GM23338 (cell line): ENCODE measurements at regions not wholly inside any gene's neighbourhood (a gene's known extent, or its start where the extent isn't known, plus 50 kb on each side); places are given as distances from the start of the nearest gene placed in this dataset.

Experiments
- ATAC-seq: fragments of 200-7000 bp; cut with Tn5 transposase; 3 replicates; pipeline ENCODE4 v1.9.1; 2020
- DNase-seq: peaks from one replicate; pipeline ENCODE4 v3.0.0-alpha.2; 2015; ENCODE audit warnings: low spot score
- H2AFZ ChIP-seq: fragments of 200-600 bp; sonication (generic); 2 replicates; pipeline ENCODE4 v1.8.0; 2016; ENCODE audit warnings: antibody characterized with exemption, mild to moderate bottlenecking, moderate library complexity
- H3F3A ChIP-seq: fragments of 200-600 bp; sonication (generic); replicated peaks from 2 replicates; pipeline ENCODE4 v1.8.0; 2017; ENCODE audit warnings: antibody characterized with exemption, mixed run types, low read depth
- H3K27ac ChIP-seq: fragments of 200-600 bp; sonication (generic); 2 replicates; pipeline ENCODE4 v1.6.1; 2016; ENCODE audit warnings: low read depth
- H3K27me3 ChIP-seq: fragments of 200-600 bp; sonication (generic); 2 replicates; pipeline ENCODE4 v1.8.0; 2016; ENCODE audit warnings: mild to moderate bottlenecking, mixed run types, moderate library complexity; ENCODE audit not compliant: insufficient read depth
- H3K36me3 ChIP-seq: fragments of 200-600 bp; sonication (generic); 2 replicates; pipeline ENCODE4 v1.8.0; 2016; ENCODE audit warnings: mild to moderate bottlenecking; ENCODE audit not compliant: insufficient read depth
- H3K4me1 ChIP-seq: fragments of 200-600 bp; sonication (generic); 2 replicates; pipeline ENCODE4 v1.8.0; 2016; ENCODE audit warnings: mild to moderate bottlenecking, moderate library complexity; ENCODE audit not compliant: insufficient read depth
- H3K4me2 ChIP-seq: fragments of 200-600 bp; sonication (generic); 2 replicates; pipeline ENCODE4 v1.7.1; 2017; ENCODE audit warnings: mixed run types
- H3K4me3 ChIP-seq: fragments of 200-600 bp; sonication (generic); 2 replicates; pipeline ENCODE4 v1.6.1; 2016; ENCODE audit warnings: mixed run types
- H3K79me2 ChIP-seq: fragments of 200-600 bp; sonication (generic); replicated peaks from 2 replicates; pipeline ENCODE4 v1.8.0; 2017; ENCODE audit warnings: mild to moderate bottlenecking; ENCODE audit not compliant: insufficient read depth
- H3K9me2 ChIP-seq: fragments of 200-600 bp; sonication (generic); 2 replicates; pipeline ENCODE4 v1.8.0; 2017; ENCODE audit not compliant: insufficient read depth
- H4K20me1 ChIP-seq: fragments of 200-600 bp; sonication (generic); replicated peaks from 2 replicates; pipeline ENCODE4 v1.8.0; 2017; ENCODE audit warnings: mild to moderate bottlenecking; ENCODE audit not compliant: insufficient read depth
- H3K27ac Mint-ChIP-seq: 2 replicates; pipeline ENCODE4 v1.8.0; 2020; ENCODE audit warnings: inconsistent platforms, mild to moderate bottlenecking, moderate library complexity, mixed read lengths
- H3K27me3 Mint-ChIP-seq: 3 replicates; pipeline ENCODE4 v1.8.0; 2022; ENCODE audit warnings: low read depth, mild to moderate bottlenecking, moderate library complexity, mixed read lengths, inconsistent platforms; ENCODE audit not compliant: insufficient read depth, poor library complexity
- H3K36me3 Mint-ChIP-seq: 3 replicates; pipeline ENCODE4 v1.8.0; 2021; ENCODE audit warnings: low read depth, mild to moderate bottlenecking, inconsistent platforms, moderate library complexity, mixed read lengths
- H3K4me1 Mint-ChIP-seq: 3 replicates; pipeline ENCODE4 v1.8.0; 2020; ENCODE audit warnings: mild to moderate bottlenecking, inconsistent platforms, mixed read lengths
- H3K4me3 Mint-ChIP-seq: 3 replicates; pipeline ENCODE4 v1.8.0; 2021; ENCODE audit warnings: moderate library complexity, mild to moderate bottlenecking, inconsistent platforms, mixed read lengths
- H3K9me3 Mint-ChIP-seq: 3 replicates; pipeline ENCODE4 v1.8.0; 2020; ENCODE audit warnings: moderate library complexity, mild to moderate bottlenecking, inconsistent platforms, mixed read lengths
- CREB1 ChIP-seq: fragments of 250-450 bp; sonication (Bioruptor Pico); IDR thresholded peaks from 2 replicates; pipeline ENCODE4 v1.5.0; 2020; ENCODE audit warnings: low read depth, mild to moderate bottlenecking, moderate library complexity
- CTCF ChIP-seq, 2 experiments: fragments of 200-600 bp in 1 of 2; sonication (generic) in 1 of 2; conservative IDR thresholded peaks; 2 replicates each; pipeline versions ENCODE4 v1.5.1 to v1.6.1; 2016 to 2017; ENCODE audit warnings: antibody characterized with exemption in 2 of 2, low read depth in 2 of 2, mild to moderate bottlenecking in 2 of 2, moderate library complexity in 1 of 2
- ETS1 ChIP-seq: IDR thresholded peaks from 2 replicates; pipeline ENCODE4 v1.6.1; 2016; ENCODE audit warnings: antibody characterized with exemption
- EZH2 ChIP-seq: fragments of 200-600 bp; sonication (generic); IDR thresholded peaks from one replicate; pipeline ENCODE4 v1.8.0; 2017; ENCODE audit warnings: antibody characterized with exemption, mild to moderate bottlenecking, low read depth; ENCODE audit not compliant: unreplicated experiment
- EZH2phosphoT487 ChIP-seq: fragments of 200-600 bp; sonication (generic); IDR thresholded peaks from one replicate; pipeline ENCODE4 v1.8.1; 2018; ENCODE audit warnings: antibody characterized with exemption; ENCODE audit not compliant: unreplicated experiment
- JUNB ChIP-seq: IDR thresholded peaks from one replicate; pipeline ENCODE4 v1.6.1; 2016; ENCODE audit warnings: antibody characterized with exemption; ENCODE audit not compliant: unreplicated experiment
- NANOG ChIP-seq: IDR thresholded peaks from 2 replicates; pipeline ENCODE4 v1.6.1; 2016; ENCODE audit warnings: antibody characterized with exemption, borderline replicate concordance
- POLR2AphosphoS5 ChIP-seq: IDR thresholded peaks from 2 replicates; pipeline ENCODE4 v1.6.1; 2016; ENCODE audit warnings: antibody characterized with exemption, low read depth
- REST ChIP-seq: IDR thresholded peaks from one replicate; pipeline ENCODE4 v1.6.1; 2018; ENCODE audit warnings: antibody characterized with exemption; ENCODE audit not compliant: unreplicated experiment
- STAT1 ChIP-seq: IDR thresholded peaks from one replicate; pipeline ENCODE4 v1.6.1; 2016; ENCODE audit warnings: antibody characterized with exemption; ENCODE audit not compliant: unreplicated experiment
- ZNF114 ChIP-seq: fragments of 250-450 bp; sonication (Bioruptor Pico); IDR thresholded peaks from 2 replicates; pipeline ENCODE4 v1.5.0; 2020; ENCODE audit warnings: mild to moderate bottlenecking, moderate library complexity
- ZNF331 ChIP-seq: fragments of 250-450 bp; sonication (Bioruptor Pico); IDR thresholded peaks from 2 replicates; pipeline ENCODE4 v1.5.0; 2020; ENCODE audit warnings: low read depth, mild to moderate bottlenecking, moderate library complexity
- ZNF462 ChIP-seq: fragments of 250-450 bp; sonication (Bioruptor Pico); IDR thresholded peaks from 2 replicates; pipeline ENCODE4 v1.5.0; 2020; ENCODE audit warnings: mild to moderate bottlenecking, moderate library complexity

- ATAC-seq = no peak
- no peak overlapping the region for H3K4me3 Mint-ChIP-seq
Measured at GRCh38 chr21:22346576-22346975, 1348.4 kb downstream of the NCAM2 start.

More at GRCh38 chr21:22346576-22346975, 1348.4 kb downstream of the NCAM2 start:
- H3K4me1 Mint-ChIP-seq = peaks cover 6% of the 10 kb centered on the region; the same call in 2 of the 3 replicates
- no peak for TF ChIP-seq EZH2phosphoT487
- TF ChIP-seq ETS1 = no peak
- no peak for TF ChIP-seq STAT1
- TF ChIP-seq JUNB = no peak
- no peak for TF ChIP-seq EZH2
- TF ChIP-seq POLR2AphosphoS5 = no peak
- TF ChIP-seq NANOG = no peak
- no peak for TF ChIP-seq ZNF114 (CRISPR knock-in tag)
- TF ChIP-seq ZNF331 (CRISPR knock-in tag) = no peak
- TF ChIP-seq CTCF (conservative IDR thresholded peaks at IDR 0.05; ENCODE audit: low read depth in 2 of 2) = no peak
- TF ChIP-seq REST = no peak
- TF ChIP-seq CREB1 (CRISPR knock-in tag) = no peak
- TF ChIP-seq ZNF462 (CRISPR knock-in tag) = no peak
- peaks cover 6% of the 10 kb centered on the region for H3K36me3 Mint-ChIP-seq
- H3K27me3 Mint-ChIP-seq = no peaks in the 10 kb centered on the region
- no peak overlapping the region for H3K27ac Mint-ChIP-seq
- Histone ChIP-seq H3K27me3 (no peaks in the 10 kb centered on the region), H3K27ac (no peak overlapping the region), H3K9me2 (peaks cover 4% of the 10 kb centered on the region; the same call in 1 of the 2 replicates), H3K4me3 (no peak overlapping the region), H3F3A (no peaks in the 10 kb centered on the region), H3K36me3 (no peaks in the 10 kb centered on the region), H4K20me1 (no peaks in the 10 kb centered on the region), H3K4me2 (no peak overlapping the region), H2AFZ (no peak overlapping the region), H3K4me1 (peaks cover 4% of the 10 kb centered on the region), H3K79me2 (no peaks in the 10 kb centered on the region)
- H3K9me3 Mint-ChIP-seq = peaks cover 8% of the 10 kb centered on the region
- DNase-seq = no peak
